ENCODE measurements at regions not wholly inside any gene's neighbourhood (a gene's known extent, or its start where the extent isn't known, plus 50 kb on each side); places are given as distances from the start of the nearest gene placed in this dataset.

DNA sequence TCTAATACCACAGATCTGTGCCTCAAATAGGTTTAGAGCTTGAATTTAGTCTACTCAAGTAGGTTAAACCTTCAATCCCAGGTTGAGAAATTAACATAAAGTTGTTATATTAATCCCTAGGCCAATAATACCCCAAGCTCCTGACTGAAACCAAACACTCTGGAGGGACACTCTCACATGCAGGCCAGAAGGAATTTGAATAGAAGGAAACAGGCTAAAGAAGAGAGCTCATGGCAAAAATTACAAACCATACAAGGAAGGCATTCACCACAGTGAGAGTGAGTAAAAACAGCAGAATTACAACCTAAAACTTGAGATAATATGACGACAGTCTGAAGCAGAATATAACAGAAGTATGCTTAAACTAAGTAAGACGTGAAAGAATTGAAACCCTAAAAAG, 76.1 kb upstream of the PDK4 start:
- H3K4me3 ChIP-seq (ENCODE audit: low read depth, low read length), result no peak overlapping the region
- DNase-seq (ENCODE audit: low read depth, low spot score), result no peak
- in situ Hi-C loops (cut with HindIII; ENCODE audit: low sequenced_read_pairs), result no loop called here
- no peak for TF ChIP-seq CTCF (IDR thresholded peaks at IDR 0.05; ENCODE audit: low read depth, low read length)

DNA sequence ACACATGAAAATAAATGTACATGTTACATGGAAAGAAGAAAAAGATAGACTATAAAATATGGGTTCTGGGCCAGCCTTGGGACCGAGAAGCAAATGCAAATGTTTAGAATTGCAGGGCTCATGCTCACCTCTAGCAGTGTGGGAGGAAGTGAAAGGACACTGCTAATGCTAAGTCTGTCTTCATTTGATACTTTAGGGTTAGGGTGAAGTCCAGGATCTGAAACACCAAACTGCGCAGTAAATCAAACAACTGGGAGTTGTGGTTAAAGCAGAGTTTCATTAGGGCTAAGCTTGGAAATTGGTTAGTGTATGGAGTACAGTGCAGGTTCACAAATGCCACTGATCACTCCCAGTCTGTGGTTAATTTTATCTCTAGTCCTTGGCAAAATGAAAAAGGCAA, 73.2 kb upstream of the PDK4 start:
- no peak for DNase-seq (ENCODE audit: low read depth, low spot score)

GRCh38 chr7:95668504-95669018, 72.2 kb upstream of the PDK4 start:
- no peak overlapping the region for H3K4me3 ChIP-seq (ENCODE audit: low read depth, low read length)
- in situ Hi-C loops (cut with HindIII; ENCODE audit: low sequenced_read_pairs), result no loop called here
- no peak for TF ChIP-seq CTCF (IDR thresholded peaks at IDR 0.05; ENCODE audit: low read depth, low read length)
- DNase-seq (ENCODE audit: low read depth, low spot score), result no peak

More for the DNA sequence above, 73.2 kb upstream of the PDK4 start:
- no peak for TF ChIP-seq CTCF (IDR thresholded peaks at IDR 0.05; ENCODE audit: low read depth, low read length)
- in situ Hi-C loops (cut with HindIII; ENCODE audit: low sequenced_read_pairs), result no loop called here
- no peak overlapping the region for H3K4me3 ChIP-seq (ENCODE audit: low read depth, low read length)

DNA sequence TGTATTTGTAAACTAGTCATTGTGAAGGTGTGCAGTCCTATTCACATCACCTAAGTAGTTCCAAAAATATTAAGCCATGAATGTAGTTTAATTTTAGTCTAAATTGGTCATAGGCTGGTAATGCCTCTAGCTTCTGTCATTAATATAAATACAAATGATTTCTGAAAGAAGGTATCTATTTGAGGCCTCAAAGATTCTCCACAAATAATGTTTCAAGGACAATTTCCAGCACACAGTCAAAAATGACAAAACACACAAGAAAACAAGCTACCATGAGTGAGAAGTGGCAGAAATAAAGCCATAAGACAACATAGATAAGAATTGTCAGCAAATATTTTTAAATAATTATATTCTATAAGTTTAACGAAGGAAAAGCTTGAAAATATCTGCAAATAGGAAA, 66.7 kb upstream of the PDK4 start:
- no peak for DNase-seq (ENCODE audit: low read depth, low spot score)
- no peak for TF ChIP-seq CTCF (IDR thresholded peaks at IDR 0.05; ENCODE audit: low read depth, low read length)
- in situ Hi-C loops (cut with HindIII; ENCODE audit: low sequenced_read_pairs), result no loop called here
- H3K4me3 ChIP-seq (ENCODE audit: low read depth, low read length), result no peak overlapping the region

GRCh38 chr7:95660023-95660434, 63.7 kb upstream of the PDK4 start:
- in situ Hi-C loops (cut with HindIII; ENCODE audit: low sequenced_read_pairs), result no loop called here
- no peak for TF ChIP-seq CTCF (IDR thresholded peaks at IDR 0.05; ENCODE audit: low read depth, low read length)
- no peak for DNase-seq (ENCODE audit: low read depth, low spot score)
- H3K4me3 ChIP-seq (ENCODE audit: low read depth, low read length), result no peak overlapping the region

GRCh38 chr7:95658676-95659075, 62.4 kb upstream of the PDK4 start:
- H3K4me3 ChIP-seq (ENCODE audit: low read depth, low read length), result no peak overlapping the region
- in situ Hi-C loops (cut with HindIII; ENCODE audit: low sequenced_read_pairs), result no loop called here
- no peak for TF ChIP-seq CTCF (IDR thresholded peaks at IDR 0.05; ENCODE audit: low read depth, low read length)
- no peak for DNase-seq (ENCODE audit: low read depth, low spot score)

DNA sequence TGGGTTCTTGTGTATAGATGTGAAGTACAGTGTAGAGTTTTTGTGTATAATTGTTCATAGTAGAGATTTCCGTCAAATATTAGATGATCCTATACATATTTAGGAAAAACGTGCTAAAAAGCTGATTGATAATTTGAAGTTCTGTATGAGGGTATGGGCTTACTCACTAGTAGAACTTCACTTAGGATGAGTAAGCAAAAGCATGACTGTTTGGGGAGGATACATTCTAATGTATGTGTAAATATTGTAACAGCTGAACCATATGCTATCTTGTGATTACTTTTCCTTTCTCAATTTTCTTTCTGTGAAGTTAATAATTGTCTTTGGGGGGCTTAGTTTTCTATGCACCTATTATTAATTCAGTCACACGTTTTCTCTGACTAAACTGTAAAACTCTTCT, 53.2 kb upstream of the PDK4 start:
- in situ Hi-C loops (cut with HindIII; ENCODE audit: low sequenced_read_pairs), result no loop called here
- no peak for DNase-seq (ENCODE audit: low read depth, low spot score)
- no peak overlapping the region for H3K4me3 ChIP-seq (ENCODE audit: low read depth, low read length)
- no peak for TF ChIP-seq CTCF (IDR thresholded peaks at IDR 0.05; ENCODE audit: low read depth, low read length)

Measured in astrocyte of the spinal cord (primary cell).